RWPE1 (cell line): ENCODE measurements at regions not wholly inside any gene's neighbourhood (a gene's known extent, or its start where the extent isn't known, plus 50 kb on each side); places are given as distances from the start of the nearest gene placed in this dataset.
"Not testable (repeated sequence)": the region's sequence is repeated elsewhere in the genome, so short reads cannot be mapped to it uniquely, and the experiment has no call there.

Source experiments
- CTCF ChIA-PET: fragments of 350-600 bp; sonication (Branson Sonifier 250); formaldehyde crosslinking; extraction: SDS; loops from one replicate; lab custom pipeline; 2021; lab: Yijun Ruan, JAX
- POLR2A ChIA-PET: fragments of 400-600 bp; formaldehyde crosslinking; extraction: SDS; loops from one replicate; lab custom pipeline; 2020; ENCODE audit warnings: antibody characterized with exemption; ENCODE audit not compliant: low non-redundant PET; lab: Yijun Ruan, JAX
- DNase-seq: peaks from one replicate; pipeline ENCODE4 v3.0.0; 2012; ENCODE audit warnings: low spot score
- H3K27ac ChIP-seq: fragments of 450-650 bp; 2 replicates; pipeline ENCODE4 v1.5.1; 2017
- TF ChIP-seq, protein P1 (sequence below): fragments of 450-650 bp; conservative IDR thresholded peaks from 2 replicates; pipeline ENCODE4 v1.5.1; 2017; ENCODE audit warnings: low read depth, mild to moderate bottlenecking

DNA sequence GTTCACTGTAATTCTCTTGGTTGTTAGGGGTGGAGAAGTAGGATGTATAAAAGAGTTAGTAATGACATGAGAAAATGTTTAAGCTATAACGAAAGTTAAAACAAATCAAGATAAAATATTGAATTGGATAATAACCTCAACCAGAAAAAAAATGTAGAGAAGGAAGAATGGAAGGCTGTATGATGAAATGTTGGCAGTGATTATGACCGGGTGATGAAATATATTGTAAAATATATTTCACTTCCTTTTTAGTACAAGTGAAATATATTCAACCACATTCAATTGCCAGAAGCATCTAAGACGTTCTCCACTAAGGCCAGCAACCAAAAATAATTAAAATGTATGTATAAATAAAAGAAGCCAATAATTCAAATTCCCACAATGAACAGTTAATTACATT is 309.3 kb upstream of the FGF13 start:
- POLR2A ChIA-PET, result no interaction called here
- CTCF ChIA-PET, result no interaction called here
- TF ChIP-seq, protein P1, sequence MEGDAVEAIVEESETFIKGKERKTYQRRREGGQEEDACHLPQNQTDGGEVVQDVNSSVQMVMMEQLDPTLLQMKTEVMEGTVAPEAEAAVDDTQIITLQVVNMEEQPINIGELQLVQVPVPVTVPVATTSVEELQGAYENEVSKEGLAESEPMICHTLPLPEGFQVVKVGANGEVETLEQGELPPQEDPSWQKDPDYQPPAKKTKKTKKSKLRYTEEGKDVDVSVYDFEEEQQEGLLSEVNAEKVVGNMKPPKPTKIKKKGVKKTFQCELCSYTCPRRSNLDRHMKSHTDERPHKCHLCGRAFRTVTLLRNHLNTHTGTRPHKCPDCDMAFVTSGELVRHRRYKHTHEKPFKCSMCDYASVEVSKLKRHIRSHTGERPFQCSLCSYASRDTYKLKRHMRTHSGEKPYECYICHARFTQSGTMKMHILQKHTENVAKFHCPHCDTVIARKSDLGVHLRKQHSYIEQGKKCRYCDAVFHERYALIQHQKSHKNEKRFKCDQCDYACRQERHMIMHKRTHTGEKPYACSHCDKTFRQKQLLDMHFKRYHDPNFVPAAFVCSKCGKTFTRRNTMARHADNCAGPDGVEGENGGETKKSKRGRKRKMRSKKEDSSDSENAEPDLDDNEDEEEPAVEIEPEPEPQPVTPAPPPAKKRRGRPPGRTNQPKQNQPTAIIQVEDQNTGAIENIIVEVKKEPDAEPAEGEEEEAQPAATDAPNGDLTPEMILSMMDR, result no peak
- DNase-seq, result no peak
- H3K27ac ChIP-seq, result no peak overlapping the region

DNA sequence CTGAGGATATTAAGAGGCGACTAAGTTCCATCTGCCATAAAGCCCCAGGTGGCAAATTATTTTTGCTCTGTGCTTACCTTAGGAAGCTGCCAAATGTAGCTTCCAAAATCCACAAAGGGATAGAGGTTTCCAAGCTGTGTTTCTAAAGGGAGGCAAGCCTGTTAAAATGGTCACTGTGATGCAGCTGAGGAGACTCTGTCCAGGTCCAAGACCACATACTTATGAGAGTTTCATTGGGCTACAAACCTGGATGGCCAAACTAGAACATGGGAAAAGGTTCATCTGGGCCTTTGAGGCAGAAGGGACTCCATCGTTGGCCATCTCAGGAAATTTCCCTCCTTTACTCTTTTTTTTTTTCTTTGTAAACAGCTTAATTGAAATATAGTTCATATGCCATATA is 306.9 kb upstream of the FGF13 start:
- POLR2A ChIA-PET, result no interaction called here
- CTCF ChIA-PET, result no interaction called here
- no peak overlapping the region for H3K27ac ChIP-seq
- no peak for DNase-seq
- TF ChIP-seq, protein P1, result no peak

DNA sequence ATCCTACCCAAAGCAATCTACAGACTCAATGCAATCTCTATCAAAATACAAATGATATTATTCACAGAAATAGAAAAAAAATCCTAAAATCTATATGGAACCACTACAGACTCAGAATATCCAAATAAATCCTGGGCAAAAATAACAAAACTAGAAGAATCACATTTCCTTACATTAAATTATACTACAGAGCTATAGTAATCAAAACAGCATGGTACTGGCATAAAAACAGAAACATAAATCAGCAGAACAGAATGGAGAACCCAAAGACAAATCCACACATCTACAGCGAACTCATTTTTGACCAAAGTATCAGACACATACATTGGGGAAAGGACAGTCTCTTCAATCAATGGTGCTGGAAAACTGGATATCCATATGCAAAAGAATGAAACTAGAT is 304.1 kb upstream of the FGF13 start:
- ChIA-PET CTCF (no interaction called here), POLR2A (no interaction called here)
- DNase-seq, result no peak
- TF ChIP-seq, protein P1, result no peak
- H3K27ac ChIP-seq, result no peak overlapping the region

DNA sequence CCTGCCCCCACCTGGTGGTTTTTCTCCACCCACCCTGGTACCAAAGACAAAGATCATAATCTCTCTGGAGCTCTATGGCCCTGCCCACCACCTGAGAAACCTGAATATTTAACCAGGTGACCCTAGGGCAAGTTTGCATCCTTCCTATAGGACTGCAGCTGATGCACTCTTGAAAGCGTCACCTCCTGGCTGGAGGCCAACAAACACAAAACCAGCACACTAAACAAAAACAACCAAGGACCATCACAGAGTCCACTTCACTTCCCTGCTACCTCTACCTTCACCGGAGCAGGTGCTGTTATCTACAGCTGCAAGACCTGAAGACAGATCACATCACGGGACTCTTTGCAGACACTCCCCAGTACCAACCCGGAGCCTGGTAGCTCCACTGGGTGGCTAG is 296.7 kb upstream of the FGF13 start:
- no peak for DNase-seq
- TF ChIP-seq, protein P1, result no peak
- no peak overlapping the region for H3K27ac ChIP-seq
- POLR2A ChIA-PET, result no interaction called here
- CTCF ChIA-PET, result no interaction called here

DNA sequence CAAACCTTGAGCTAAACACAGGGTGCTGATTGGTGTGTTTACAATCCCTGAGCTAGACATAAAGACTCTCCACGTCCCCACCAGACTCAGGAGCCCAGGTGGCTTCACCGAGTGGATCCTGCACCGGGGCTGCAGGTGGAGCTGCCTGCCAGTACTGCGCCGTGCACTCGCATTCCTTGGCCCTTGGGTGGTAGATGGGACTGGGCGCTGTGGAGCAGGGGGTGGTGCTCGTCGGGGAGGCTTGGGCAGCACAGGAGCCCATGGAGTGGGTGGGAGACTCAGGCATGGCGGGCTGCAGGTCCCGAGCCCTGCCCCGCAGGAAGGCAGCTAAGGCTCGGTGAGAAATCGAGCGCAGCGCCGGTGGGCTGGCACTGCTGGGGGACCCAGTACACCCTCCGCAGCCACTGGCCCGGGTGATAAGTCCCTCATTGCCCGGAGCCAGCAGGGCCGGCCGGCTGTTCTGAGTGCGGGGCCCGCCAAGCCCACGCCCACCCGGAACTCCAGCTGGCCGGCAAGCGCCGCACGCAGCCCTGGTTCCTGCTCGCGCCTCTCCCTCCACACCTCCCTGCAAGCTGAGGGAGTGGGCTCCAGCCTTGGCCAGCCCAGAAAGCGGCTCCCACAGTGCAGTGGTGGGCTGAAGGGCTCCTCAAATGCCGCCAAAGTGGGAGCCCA is 292.5 kb upstream of the FGF13 start:
- POLR2A ChIA-PET, CTCF ChIA-PET, H3K27ac ChIP-seq, DNase-seq: not testable (repeated sequence)

DNA sequence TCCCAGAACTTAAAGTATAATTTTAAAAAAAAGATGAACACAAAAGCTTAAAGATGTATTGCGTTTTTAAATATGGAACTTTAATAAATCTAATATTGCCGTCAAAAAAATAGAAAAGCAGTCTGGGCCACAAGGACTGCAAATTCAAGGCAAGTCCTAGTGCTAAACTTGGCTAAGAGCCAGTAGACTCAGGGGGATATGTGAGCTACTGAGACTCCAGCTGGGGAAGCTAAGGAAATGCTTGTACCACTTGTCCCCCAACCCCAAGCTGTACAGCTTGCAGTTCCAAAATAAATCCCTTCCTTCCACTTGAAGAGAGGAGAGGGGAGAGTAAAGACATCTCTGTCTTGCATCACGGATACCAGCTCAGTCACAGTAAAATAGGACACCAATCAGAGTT is 290.8 kb upstream of the FGF13 start:
- TF ChIP-seq, protein P1, result no peak
- DNase-seq, result no peak
- ChIA-PET POLR2A (no interaction called here), CTCF (no interaction called here)
- no peak overlapping the region for H3K27ac ChIP-seq

DNA sequence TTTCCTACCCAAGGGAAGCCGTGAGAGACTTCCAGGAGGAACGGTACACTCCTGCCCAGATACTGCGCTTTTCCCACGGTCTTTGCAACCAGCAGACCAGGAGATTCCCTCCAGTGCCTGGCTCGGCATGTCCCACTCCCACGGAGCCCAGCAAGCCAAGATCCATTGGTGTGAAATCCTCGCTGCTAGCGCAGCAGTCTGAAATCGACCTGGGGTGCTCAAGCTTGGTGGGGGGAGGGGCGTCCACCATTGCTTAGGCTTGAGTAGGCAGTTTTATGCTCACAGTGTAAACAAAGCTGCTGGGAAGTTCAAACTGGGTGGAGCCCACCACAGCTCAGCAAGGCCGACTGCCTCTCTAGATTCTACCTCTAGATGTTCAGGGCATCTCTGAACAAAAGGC is 284.8 kb upstream of the FGF13 start:
- TF ChIP-seq, protein P1, result no peak
- POLR2A ChIA-PET, result no interaction called here
- no peak for DNase-seq
- CTCF ChIA-PET, result no interaction called here
- no peak overlapping the region for H3K27ac ChIP-seq
